ENCODE measurements at regions not wholly inside any gene's neighbourhood (a gene's known extent, or its start where the extent isn't known, plus 50 kb on each side); places are given as distances from the start of the nearest gene placed in this dataset.

GRCh38 chr2:172200495-172201085 is 97.9 kb upstream of the DLX2 start:
- H3K4ac ChIP-seq (ENCODE audit: low read length) = no peak overlapping the region
- H2BK5ac ChIP-seq (ENCODE audit: low read length) = no peak overlapping the region
- no peak overlapping the region for H3K18ac ChIP-seq (ENCODE audit: low read length)
- no peak overlapping the region for H3K27ac ChIP-seq (replicated peaks; ENCODE audit: low read length)
- H2BK120ac ChIP-seq (ENCODE audit: low read depth, low read length) = no peak overlapping the region
- no peak overlapping the region for H3K14ac ChIP-seq (ENCODE audit: low read length)
- H3K79me1 ChIP-seq (ENCODE audit: low read depth, low read length) = no peaks in the 10 kb centered on the region
- no peak overlapping the region for H3K4me3 ChIP-seq (ENCODE audit: low read length in 2 of 2)
- no peak overlapping the region for H3K9ac ChIP-seq (ENCODE audit: low read depth, low read length, poor library complexity)
- no peak overlapping the region for H4K91ac ChIP-seq (ENCODE audit: low read depth, low read length, poor library complexity)
- no peak for DNase-seq (ENCODE audit: low spot score)
- H3K36me3 ChIP-seq (replicated peaks in 1 of 2; ENCODE audit: control insufficient read depth in 2 of 2, insufficient read depth in 2 of 2, low read length in 2 of 2) = peaks cover 0 to 1% of the 10 kb centered on the region in 2 donors
- H3K4me2 ChIP-seq (ENCODE audit: insufficient read depth, low read length, poor library complexity, severe bottlenecking) = no peak overlapping the region
- WGBS, 2 donors (ENCODE audit: extremely low coverage in 2 of 2, insufficient read length in 2 of 2, insufficient replicate concordance in 1 of 2) = no CpG with 5 or more reads among the region's 2 CpGs
- no peak overlapping the region for H2BK15ac ChIP-seq (ENCODE audit: low read length)
- no peak overlapping the region for H4K8ac ChIP-seq (ENCODE audit: low read depth, low read length)
- H3K23ac ChIP-seq (ENCODE audit: low read depth, low read length, poor library complexity) = no peak overlapping the region
- peaks cover 0 to 2% of the 10 kb centered on the region in 2 donors for H3K4me1 ChIP-seq (ENCODE audit: control insufficient read depth in 2 of 2, insufficient read depth in 1 of 2, low read depth in 1 of 2, low read length in 2 of 2)
- no peaks in the 10 kb centered on the region for H3K27me3 ChIP-seq (ENCODE audit: control insufficient read depth in 3 of 3, insufficient read depth in 3 of 3, low read depth in 1 of 3, low read length in 3 of 3)
- H2AFZ ChIP-seq (ENCODE audit: low read length) = no peak overlapping the region
- no peak overlapping the region for H2BK12ac ChIP-seq (ENCODE audit: low read length)
- no peak overlapping the region for H2AK5ac ChIP-seq (ENCODE audit: low read depth, low read length)
- peaks cover 7 to 11% of the 10 kb centered on the region in 2 donors for H3K9me3 ChIP-seq (replicated peaks in 1 of 2; ENCODE audit: control insufficient read depth in 2 of 2, insufficient read depth in 1 of 2, low read depth in 1 of 2, low read length in 2 of 2)

DNA sequence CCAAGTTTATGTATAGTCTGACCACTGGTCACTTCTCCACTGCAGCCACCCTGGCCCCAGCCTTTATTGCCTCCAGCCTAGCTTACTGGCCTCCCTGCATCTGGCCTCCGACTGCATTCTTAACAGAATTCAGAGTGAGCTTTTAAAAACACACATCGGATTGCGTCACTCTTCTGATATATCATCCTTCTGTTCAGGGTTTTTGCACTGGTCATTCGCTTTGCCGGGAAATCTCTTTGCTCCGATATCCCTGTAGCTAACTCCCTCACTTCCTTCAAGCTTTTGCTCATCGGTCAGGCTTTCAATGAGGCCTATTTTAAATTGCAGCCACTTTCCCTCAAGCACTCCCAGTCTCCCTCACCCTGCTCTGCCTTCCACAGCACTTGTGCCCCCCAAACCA is 101.6 kb upstream of the DLX2 start:
- Histone ChIP-seq H3K4ac (ENCODE audit: low read length) (no peak overlapping the region), H4K91ac (ENCODE audit: low read depth, low read length, poor library complexity) (no peak overlapping the region), H3K27ac (replicated peaks; ENCODE audit: low read length) (no peak overlapping the region), H3K14ac (ENCODE audit: low read length) (no peak overlapping the region), H2BK15ac (ENCODE audit: low read length) (no peak overlapping the region), H2AFZ (ENCODE audit: low read length) (peak overlapping the region; percentile 15), H3K9me3 (replicated peaks in 1 of 2; ENCODE audit: control insufficient read depth in 2 of 2, insufficient read depth in 1 of 2, low read depth in 1 of 2, low read length in 2 of 2) (peaks cover 2 to 11% of the 10 kb centered on the region in 2 donors), H4K8ac (ENCODE audit: low read depth, low read length) (no peak overlapping the region), H3K4me2 (ENCODE audit: insufficient read depth, low read length, poor library complexity, severe bottlenecking) (no peak overlapping the region), H2AK5ac (ENCODE audit: low read depth, low read length) (no peak overlapping the region), H3K4me3 (ENCODE audit: low read length in 2 of 2) (no peak overlapping the region), H3K27me3 (ENCODE audit: control insufficient read depth in 3 of 3, insufficient read depth in 3 of 3, low read depth in 1 of 3, low read length in 3 of 3) (no peaks in the 10 kb centered on the region), H3K9ac (ENCODE audit: low read depth, low read length, poor library complexity) (no peak overlapping the region), H2BK5ac (ENCODE audit: low read length) (no peak overlapping the region), H3K18ac (ENCODE audit: low read length) (no peak overlapping the region), H2BK120ac (ENCODE audit: low read depth, low read length) (no peak overlapping the region), H3K79me1 (ENCODE audit: low read depth, low read length) (no peaks in the 10 kb centered on the region), H2BK12ac (ENCODE audit: low read length) (no peak overlapping the region), H3K36me3 (replicated peaks in 1 of 2; ENCODE audit: control insufficient read depth in 2 of 2, insufficient read depth in 2 of 2, low read length in 2 of 2) (no peaks in the 10 kb centered on the region), H3K4me1 (ENCODE audit: control insufficient read depth in 2 of 2, insufficient read depth in 1 of 2, low read depth in 1 of 2, low read length in 2 of 2) (peaks cover 0 to 4% of the 10 kb centered on the region in 2 donors), H3K23ac (ENCODE audit: low read depth, low read length, poor library complexity) (no peak overlapping the region)
- no CpG with 5 or more reads among the region's 7 CpGs for WGBS, 2 donors (ENCODE audit: extremely low coverage in 2 of 2, insufficient read length in 2 of 2, insufficient replicate concordance in 1 of 2)
- no peak for DNase-seq (ENCODE audit: low spot score)

GRCh38 chr2:172204762-172205161 is 102.1 kb upstream of the DLX2 start:
- Histone ChIP-seq H3K18ac (ENCODE audit: low read length) (no peak overlapping the region), H3K23ac (ENCODE audit: low read depth, low read length, poor library complexity) (no peak overlapping the region), H2AK5ac (ENCODE audit: low read depth, low read length) (no peak overlapping the region), H4K8ac (ENCODE audit: low read depth, low read length) (no peak overlapping the region), H2BK5ac (ENCODE audit: low read length) (no peak overlapping the region), H3K9me3 (replicated peaks in 1 of 2; ENCODE audit: control insufficient read depth in 2 of 2, insufficient read depth in 1 of 2, low read depth in 1 of 2, low read length in 2 of 2) (peaks cover 2 to 10% of the 10 kb centered on the region in 2 donors), H3K4me2 (ENCODE audit: insufficient read depth, low read length, poor library complexity, severe bottlenecking) (no peak overlapping the region), H3K36me3 (replicated peaks in 1 of 2; ENCODE audit: control insufficient read depth in 2 of 2, insufficient read depth in 2 of 2, low read length in 2 of 2) (no peaks in the 10 kb centered on the region), H3K27ac (replicated peaks; ENCODE audit: low read length) (no peak overlapping the region), H3K4me3 (ENCODE audit: low read length in 2 of 2) (no peak overlapping the region), H3K9ac (ENCODE audit: low read depth, low read length, poor library complexity) (no peak overlapping the region), H3K4ac (ENCODE audit: low read length) (no peak overlapping the region), H3K14ac (ENCODE audit: low read length) (no peak overlapping the region), H3K79me1 (ENCODE audit: low read depth, low read length) (no peaks in the 10 kb centered on the region), H3K27me3 (ENCODE audit: control insufficient read depth in 3 of 3, insufficient read depth in 3 of 3, low read depth in 1 of 3, low read length in 3 of 3) (no peaks in the 10 kb centered on the region), H4K91ac (ENCODE audit: low read depth, low read length, poor library complexity) (no peak overlapping the region), H3K4me1 (ENCODE audit: control insufficient read depth in 2 of 2, insufficient read depth in 1 of 2, low read depth in 1 of 2, low read length in 2 of 2) (peaks cover 0 to 4% of the 10 kb centered on the region in 2 donors), H2BK12ac (ENCODE audit: low read length) (no peak overlapping the region), H2BK120ac (ENCODE audit: low read depth, low read length) (no peak overlapping the region), H2BK15ac (ENCODE audit: low read length) (no peak overlapping the region), H2AFZ (ENCODE audit: low read length) (peak overlapping the region; percentile 15)
- no peak for DNase-seq (ENCODE audit: low spot score)
- WGBS, 2 donors (ENCODE audit: extremely low coverage in 2 of 2, insufficient read length in 2 of 2, insufficient replicate concordance in 1 of 2) = no CpG with 5 or more reads among the region's 2 CpGs

- Histone ChIP-seq H3K4me1 (ENCODE audit: control insufficient read depth in 2 of 2, insufficient read depth in 1 of 2, low read depth in 1 of 2, low read length in 2 of 2) (peaks cover 0 to 4% of the 10 kb centered on the region in 2 donors), H2AFZ (ENCODE audit: low read length) (no peak overlapping the region), H2BK120ac (ENCODE audit: low read depth, low read length) (no peak overlapping the region), H3K9me3 (replicated peaks in 1 of 2; ENCODE audit: control insufficient read depth in 2 of 2, insufficient read depth in 1 of 2, low read depth in 1 of 2, low read length in 2 of 2) (peaks cover under 1 to 5% of the 10 kb centered on the region in 2 donors), H3K23ac (ENCODE audit: low read depth, low read length, poor library complexity) (no peak overlapping the region), H3K27me3 (ENCODE audit: control insufficient read depth in 3 of 3, insufficient read depth in 3 of 3, low read depth in 1 of 3, low read length in 3 of 3) (no peaks in the 10 kb centered on the region), H4K91ac (ENCODE audit: low read depth, low read length, poor library complexity) (no peak overlapping the region), H3K4me2 (ENCODE audit: insufficient read depth, low read length, poor library complexity, severe bottlenecking) (no peak overlapping the region), H3K27ac (replicated peaks; ENCODE audit: low read length) (no peak overlapping the region), H3K18ac (ENCODE audit: low read length) (peak overlapping the region; percentile 77), H3K4ac (ENCODE audit: low read length) (no peak overlapping the region), H2BK5ac (ENCODE audit: low read length) (no peak overlapping the region), H4K8ac (ENCODE audit: low read depth, low read length) (peak overlapping the region; percentile 53), H3K9ac (ENCODE audit: low read depth, low read length, poor library complexity) (no peak overlapping the region), H2BK15ac (ENCODE audit: low read length) (no peak overlapping the region), H2BK12ac (ENCODE audit: low read length) (no peak overlapping the region), H2AK5ac (ENCODE audit: low read depth, low read length) (no peak overlapping the region), H3K36me3 (replicated peaks in 1 of 2; ENCODE audit: control insufficient read depth in 2 of 2, insufficient read depth in 2 of 2, low read length in 2 of 2) (no peaks in the 10 kb centered on the region), H3K4me3 (ENCODE audit: low read length in 2 of 2) (no peak overlapping the region), H3K14ac (ENCODE audit: low read length) (no peak overlapping the region), H3K79me1 (ENCODE audit: low read depth, low read length) (no peaks in the 10 kb centered on the region)
- no CpG with 5 or more reads among the region's 4 CpGs for WGBS, 2 donors (ENCODE audit: extremely low coverage in 2 of 2, insufficient read length in 2 of 2, insufficient replicate concordance in 1 of 2)
- no peak for DNase-seq (ENCODE audit: low spot score)
Observed at GRCh38 chr2:172205292-172205691, 102.6 kb upstream of the DLX2 start.
